Heart right ventricle (tissue), 16 donors: ENCODE measurements at regions not wholly inside any gene's neighbourhood (a gene's known extent, or its start where the extent isn't known, plus 50 kb on each side); places are given as distances from the start of the nearest gene placed in this dataset.
"Not testable (repeated sequence)": the region's sequence is repeated elsewhere in the genome, so short reads cannot be mapped to it uniquely, and the experiment has no call there.

Experiments used
- ATAC-seq, 8 donors: fragments of 200-7000 bp; cut with Tn5 transposase; one replicate each; pipeline ENCODE4 v1.9.1; 2020; ENCODE audit warnings: mild to moderate bottlenecking in 8 of 8, moderate library complexity in 8 of 8, moderate number of reproducible peaks in 1 of 8
- DNase-seq, 2 donors: peaks; one replicate each; pipeline ENCODE4 v3.0.0-alpha.2; 2020
- H3K27ac ChIP-seq, 10 donors: fragments of 200-600 bp; sonication (generic) in 2 of 10; one replicate each; pipeline versions ENCODE4 v1.5.0 to v1.8.0; 2020 to 2022; ENCODE audit warnings: mild to moderate bottlenecking in 3 of 10
- H3K27me3 ChIP-seq, 7 donors: fragments of 200-600 bp; one replicate each; pipeline ENCODE4 v1.8.0; 2021 to 2022; ENCODE audit warnings: mild to moderate bottlenecking in 2 of 7
- H3K36me3 ChIP-seq, 9 donors: fragments of 200-600 bp; sonication (generic) in 1 of 9; one replicate each; pipeline versions ENCODE4 v1.5.0 to v1.8.0; 2020 to 2022; ENCODE audit warnings: mild to moderate bottlenecking in 2 of 9
- H3K4me1 ChIP-seq, 9 donors: fragments of 200-600 bp; sonication (generic) in 1 of 9; one replicate each; pipeline versions ENCODE4 v1.5.0 to v1.8.0; 2020 to 2022; ENCODE audit warnings: mild to moderate bottlenecking in 4 of 9
- H3K4me3 ChIP-seq, 10 donors: fragments of 200-600 bp; sonication (generic) in 2 of 10; one replicate each; pipeline versions ENCODE4 v1.5.0 to v1.8.0; 2020 to 2022; ENCODE audit warnings: mild to moderate bottlenecking in 7 of 10, moderate library complexity in 2 of 10
- H3K9me3 ChIP-seq, 11 donors: fragments of 200-600 bp in 10 of 11; sonication (generic) in 2 of 11; one replicate each; pipeline versions ENCODE4 v1.5.0 to v1.8.0; 2013 to 2022; ENCODE audit warnings: mild to moderate bottlenecking in 2 of 11, control low read depth in 1 of 11, moderate library complexity in 1 of 11
- WGBS, 2 donors: extraction: QIAGEN DNeasy Blood & Tissue Kit; methylation state at CpG; one replicate each; pipeline ENCODE4 v1.1.7; 2013; ENCODE audit warnings: inconsistent platforms in 1 of 2; 5-methylcytosine and 5-hydroxymethylcytosine counted together
- intact Hi-C, 10 donors: fragments of 100-400 bp; cut with DNase I; formaldehyde crosslinking; loops; one replicate each; pipeline versions ENCODE4 v1.11.1 to v1.14.2; 2022
- TF ChIP-seq, protein P1 (sequence below), 9 donors: fragments of 200-600 bp; sonication (generic) in 2 of 9; IDR thresholded peaks; one replicate each; pipeline versions ENCODE4 v1.5.0 to v1.8.0; 2021 to 2022; ENCODE audit warnings: antibody characterized with exemption in 9 of 9, mild to moderate bottlenecking in 5 of 9, moderate library complexity in 1 of 9
- donor health status: Arrhythmogenic right ventricular cardiomyopathy.
- donor health status: ischemic (EF 13 %, LVEDD 7.1; RV severe dilation, severe dysfunction).
- donor health status: healthy with polysubstance abuse.
- donor health status: DM: no; HTN: yes; CAD: no.
- donor health status: DM: no; HTN: no; CAD: no.
- donor health status: ischemic (EF 25% LVEDD 6.9; RV normal size, moderate dysfunction).
- donor health status: ischemic (EF 25% LVEDD 5.7; RV mildly dilated, moderate dysfunction).
- donor health status: healthy.
- donor health status: DM: yes; HTN: yes; CAD: no.
- donor health status: Ischemic cardiomyopathy.
- donor health status: ischemic (EF 35%, LVEDD 5.7; RV mildly dilated, moderate dysfunction).
- donor health status: nonischemic (EF 11% LVEDD 7.7; RV severe dilation, severe dysfunction).
- donor health status: DM: yes; HTN: yes; CAD: no.
- donor health status: PGD.
- donor health status: ischemic (EF 29% LVEDD 5.4; RV normal size, mild dysfunction).
- donor health status: nonischemic (EF 23%, LVEDD 6.1; RV moderate dilation, normal function).

DNA sequence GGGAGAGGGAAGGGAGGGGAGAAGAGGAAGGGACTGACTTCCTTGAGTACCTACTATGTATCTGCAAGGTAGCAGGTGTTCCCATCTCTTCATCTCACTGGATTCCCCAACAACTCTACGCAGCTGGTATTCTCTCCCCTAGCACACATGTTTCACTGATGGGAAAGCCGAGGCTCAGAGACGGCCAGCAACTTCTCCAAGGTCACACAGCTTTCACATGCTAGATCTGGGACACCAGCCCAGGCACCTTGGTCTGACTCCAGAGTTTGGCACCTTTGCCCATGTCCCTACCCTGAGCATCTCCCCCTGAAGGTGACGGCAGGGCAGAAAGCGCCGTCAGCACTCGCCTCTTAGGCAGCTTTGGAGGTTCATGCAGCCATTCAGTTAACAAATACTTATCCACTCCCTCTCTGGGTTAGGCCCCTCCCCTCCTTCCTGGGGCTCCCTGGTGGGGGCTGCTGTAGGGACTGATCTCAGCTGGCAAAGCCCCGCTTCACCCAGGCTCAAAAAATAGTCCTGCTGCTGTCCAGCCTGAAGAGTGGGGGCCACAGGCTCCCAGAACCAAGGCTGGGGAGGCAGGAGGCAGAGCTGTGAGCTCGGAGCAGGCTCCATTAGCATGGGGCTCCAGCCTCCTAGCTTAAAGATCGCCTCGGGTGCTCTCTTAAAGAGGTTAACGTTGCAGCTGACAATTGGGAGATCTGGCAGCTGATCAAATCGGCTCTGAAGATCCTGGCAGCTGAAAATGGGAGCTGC, 79.4 kb downstream of the IGLL1 start:
- DNase-seq = no peak
- WGBS, 2 donors = 60 to 64% methylated on average over 13 of the region's 13 CpGs
- no peak for ATAC-seq
- H3K27ac ChIP-seq = no peak overlapping the region
- H3K27me3 ChIP-seq = peaks cover 0 to 33% (median 3%) of the 10 kb centered on the region in 7 donors
- no peaks in the 10 kb centered on the region for H3K9me3 ChIP-seq
- H3K4me3 ChIP-seq = no peak overlapping the region
- peaks cover 0 to 12% (median 4%) of the 10 kb centered on the region in 9 donors for H3K4me1 ChIP-seq
- H3K36me3 ChIP-seq = no peaks in the 10 kb centered on the region
- intact Hi-C loops = no loop called here
- TF ChIP-seq, protein P1, sequence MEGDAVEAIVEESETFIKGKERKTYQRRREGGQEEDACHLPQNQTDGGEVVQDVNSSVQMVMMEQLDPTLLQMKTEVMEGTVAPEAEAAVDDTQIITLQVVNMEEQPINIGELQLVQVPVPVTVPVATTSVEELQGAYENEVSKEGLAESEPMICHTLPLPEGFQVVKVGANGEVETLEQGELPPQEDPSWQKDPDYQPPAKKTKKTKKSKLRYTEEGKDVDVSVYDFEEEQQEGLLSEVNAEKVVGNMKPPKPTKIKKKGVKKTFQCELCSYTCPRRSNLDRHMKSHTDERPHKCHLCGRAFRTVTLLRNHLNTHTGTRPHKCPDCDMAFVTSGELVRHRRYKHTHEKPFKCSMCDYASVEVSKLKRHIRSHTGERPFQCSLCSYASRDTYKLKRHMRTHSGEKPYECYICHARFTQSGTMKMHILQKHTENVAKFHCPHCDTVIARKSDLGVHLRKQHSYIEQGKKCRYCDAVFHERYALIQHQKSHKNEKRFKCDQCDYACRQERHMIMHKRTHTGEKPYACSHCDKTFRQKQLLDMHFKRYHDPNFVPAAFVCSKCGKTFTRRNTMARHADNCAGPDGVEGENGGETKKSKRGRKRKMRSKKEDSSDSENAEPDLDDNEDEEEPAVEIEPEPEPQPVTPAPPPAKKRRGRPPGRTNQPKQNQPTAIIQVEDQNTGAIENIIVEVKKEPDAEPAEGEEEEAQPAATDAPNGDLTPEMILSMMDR (IDR thresholded peaks at IDR 0.05) = no peak

DNA sequence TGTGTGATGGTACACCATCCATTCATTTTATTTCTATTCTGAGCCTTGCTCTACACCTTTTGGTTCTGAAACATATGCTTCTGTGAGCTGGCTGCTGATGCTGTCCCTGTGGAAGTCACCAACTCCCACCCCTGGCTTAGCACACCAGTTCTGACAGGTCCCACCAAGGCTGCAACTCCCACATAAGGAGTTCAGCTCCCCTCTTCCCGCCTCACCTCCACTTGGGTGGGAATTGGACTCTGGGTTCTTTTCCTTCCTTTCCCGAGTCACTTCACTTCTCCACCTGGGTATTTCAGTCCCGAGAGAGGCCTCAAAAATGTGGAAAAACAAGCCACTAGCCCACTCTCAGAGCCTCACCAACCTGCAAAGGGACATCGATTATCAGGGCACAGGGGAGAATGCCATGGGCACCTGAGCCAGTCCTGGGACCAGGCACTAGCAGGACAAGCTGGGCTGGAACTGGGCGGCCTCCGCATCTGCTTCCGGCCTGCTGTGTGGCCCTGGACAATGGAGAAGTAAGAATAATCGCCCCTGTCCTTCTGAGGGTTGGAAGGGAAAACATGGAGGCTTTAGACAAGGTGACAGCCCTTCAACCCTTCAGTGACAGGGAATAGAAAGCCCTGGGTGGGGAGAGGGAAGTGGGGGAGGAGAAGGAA, 80.1 kb downstream of the IGLL1 start:
- H3K36me3 ChIP-seq = no peaks in the 10 kb centered on the region
- peaks cover 0 to 12% (median 4%) of the 10 kb centered on the region in 9 donors for H3K4me1 ChIP-seq
- WGBS, 2 donors = 74 to 79% methylated on average over 8 of the region's 8 CpGs
- H3K9me3 ChIP-seq = no peaks in the 10 kb centered on the region
- TF ChIP-seq, protein P1 (IDR thresholded peaks at IDR 0.05) = no peak
- no peak overlapping the region for H3K27ac ChIP-seq
- ATAC-seq (no peak), DNase-seq (no peak)
- intact Hi-C loops = no loop called here
- peaks cover 0 to 33% (median 3%) of the 10 kb centered on the region in 7 donors for H3K27me3 ChIP-seq
- H3K4me3 ChIP-seq = no peak overlapping the region

DNA sequence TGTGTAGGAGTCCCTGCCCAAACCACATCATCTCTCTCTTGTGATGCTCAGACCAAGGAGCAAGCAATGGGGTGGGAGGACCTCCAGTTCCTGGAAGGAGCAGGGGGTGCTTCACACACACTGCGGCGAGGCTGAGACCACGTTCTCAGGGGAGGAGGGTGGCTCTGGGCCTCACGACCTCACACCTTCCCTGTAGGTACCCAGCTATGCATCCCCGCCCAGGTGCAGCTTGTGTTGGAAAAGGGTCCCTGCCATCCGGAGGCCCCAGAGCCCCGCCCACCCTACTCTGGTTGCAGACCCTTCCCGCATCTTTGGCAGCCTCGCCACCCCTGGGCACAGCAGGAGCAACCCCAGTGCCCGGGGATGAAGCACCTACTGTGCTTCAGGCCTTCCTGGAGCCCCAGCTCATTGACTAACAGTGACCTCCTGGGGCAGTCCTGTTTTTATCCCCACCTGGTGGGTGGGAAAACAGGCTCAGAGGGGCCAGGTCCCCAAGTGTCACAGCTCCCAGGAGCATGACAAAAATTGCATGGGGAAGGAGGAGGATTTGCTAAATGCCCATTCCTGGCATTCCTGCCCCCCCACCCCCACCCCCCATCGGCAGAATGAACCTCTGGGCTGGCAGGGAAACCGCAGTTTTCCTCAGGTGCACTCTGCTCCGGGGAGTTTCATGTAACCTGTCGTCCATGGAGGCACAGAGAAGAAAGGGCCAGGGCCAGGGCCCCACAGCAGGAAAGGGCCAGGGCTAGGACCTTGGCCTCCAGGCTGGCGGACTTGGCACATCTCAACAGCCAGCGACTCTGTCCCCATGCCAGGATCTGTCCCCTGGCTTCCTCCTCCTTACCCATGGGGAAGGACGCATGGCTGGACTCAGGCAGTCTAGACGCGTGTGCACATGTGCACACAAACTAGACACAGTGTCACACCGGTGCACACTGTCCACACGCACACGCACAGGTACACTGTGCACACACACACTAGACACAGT, 81.0 kb downstream of the IGLL1 start:
- 65 to 70% methylated on average over 22 of the region's 22 CpGs for WGBS, 2 donors

DNA sequence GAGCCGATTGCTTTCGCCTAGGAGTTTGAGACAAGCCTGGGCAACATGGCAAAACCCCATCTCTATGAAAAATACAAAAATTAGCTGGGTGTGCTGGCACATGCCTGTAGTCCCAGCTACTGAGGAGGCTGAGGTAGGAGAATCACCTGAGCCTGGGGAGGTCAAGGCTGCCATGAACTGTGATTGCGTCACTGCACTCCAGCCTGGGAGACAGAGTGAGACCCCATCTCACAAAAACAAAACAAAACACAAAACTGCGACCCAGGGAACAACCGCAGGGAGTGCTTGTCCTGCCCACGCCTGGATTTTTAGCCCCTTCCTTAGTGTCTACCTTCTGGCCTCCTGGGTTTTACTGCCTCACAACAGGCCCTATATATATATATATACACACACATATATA, 82.2 kb downstream of the IGLL1 start:
- ATAC-seq, H3K4me3 ChIP-seq, intact Hi-C loops, H3K27ac ChIP-seq, H3K4me1 ChIP-seq, DNase-seq, H3K36me3 ChIP-seq, H3K9me3 ChIP-seq: not testable (repeated sequence)
- peaks cover 0 to 30% (median 3%) of the 10 kb centered on the region in 7 donors for H3K27me3 ChIP-seq
- WGBS, 2 donors = 91 to 95% methylated on average over 6 of the region's 6 CpGs

More for the DNA sequence above, 81.0 kb downstream of the IGLL1 start:
- Histone ChIP-seq H3K9me3 (no peaks in the 10 kb centered on the region), H3K27ac (no peak overlapping the region), H3K36me3 (no peaks in the 10 kb centered on the region), H3K4me1 (peaks cover 0 to 5% (median 0%) of the 10 kb centered on the region in 9 donors), H3K27me3 (peaks cover 0 to 30% (median 3%) of the 10 kb centered on the region in 7 donors), H3K4me3 (no peak overlapping the region)
- TF ChIP-seq, protein P1 (IDR thresholded peaks at IDR 0.05) = no peak
- DNase-seq (no peak), ATAC-seq (no peak)
- intact Hi-C loops = no loop called here
